Karpas-422 (cell line): ENCODE measurements at regions not wholly inside any gene's neighbourhood (a gene's known extent, or its start where the extent isn't known, plus 50 kb on each side); places are given as distances from the start of the nearest gene placed in this dataset.
"Not testable (repeated sequence)": the region's sequence is repeated elsewhere in the genome, so short reads cannot be mapped to it uniquely, and the experiment has no call there.

ENCODE experiments used
- DNase-seq: peaks from one replicate; pipeline ENCODE4 v3.0.0-alpha.2; 2015
- H2AFZ ChIP-seq: fragments of 200-600 bp; sonication (generic); 2 replicates; pipeline ENCODE4 v1.6.1; 2014; ENCODE audit warnings: antibody characterized with exemption, low read length, mixed read lengths
- H3K27ac ChIP-seq: fragments of 200-600 bp; sonication (generic); 2 replicates; pipeline ENCODE4 v1.5.1; 2014; ENCODE audit warnings: mild to moderate bottlenecking, low read length, moderate library complexity
- H3K27me3 ChIP-seq: fragments of 200-600 bp; sonication (generic); 2 replicates; pipeline ENCODE4 v1.6.1; 2014; ENCODE audit warnings: low read length, mixed read lengths
- H3K36me3 ChIP-seq: fragments of 200-600 bp; sonication (generic); 2 replicates; pipeline ENCODE4 v1.6.1; 2014; ENCODE audit warnings: low read length, mixed read lengths; ENCODE audit not compliant: insufficient read depth
- H3K4me1 ChIP-seq: fragments of 200-600 bp; sonication (generic); 2 replicates; pipeline ENCODE4 v1.6.1; 2014; ENCODE audit warnings: mild to moderate bottlenecking, low read length, mixed read lengths
- H3K4me2 ChIP-seq: fragments of 200-600 bp; sonication (generic); 2 replicates; pipeline ENCODE4 v1.6.1; 2014; ENCODE audit warnings: low read length, low read depth, mild to moderate bottlenecking; ENCODE audit not compliant: poor library complexity, severe bottlenecking
- H3K4me3 ChIP-seq: fragments of 200-600 bp; sonication (generic); 2 replicates; pipeline ENCODE4 v1.5.1; 2014; ENCODE audit warnings: mild to moderate bottlenecking, antibody characterized with exemption, low read length, mixed read lengths
- H3K79me2 ChIP-seq: fragments of 200-600 bp; sonication (generic); 2 replicates; pipeline ENCODE4 v1.6.1; 2014; ENCODE audit warnings: mild to moderate bottlenecking, low read length, mixed read lengths
- H3K9ac ChIP-seq: fragments of 200-600 bp; sonication (generic); 2 replicates; pipeline ENCODE4 v1.6.0; 2014; ENCODE audit warnings: low read length
- H3K9me2 ChIP-seq: fragments of 200-600 bp; sonication (generic), shearing (Covaris generic); replicated peaks from 2 replicates; pipeline ENCODE4 v1.6.0; 2014; ENCODE audit warnings: mild to moderate bottlenecking, low read length, moderate library complexity; ENCODE audit not compliant: insufficient read depth
- H3K9me3 ChIP-seq: fragments of 300-700, 200-600 bp; sonication (generic); 2 replicates; pipeline ENCODE4 v1.6.1; 2014; ENCODE audit warnings: low read length, mixed read lengths
- H4K20me1 ChIP-seq: fragments of 200-600 bp; sonication (generic); 2 replicates; pipeline ENCODE4 v1.6.1; 2014; ENCODE audit warnings: mild to moderate bottlenecking, antibody characterized with exemption, low read length, low read depth; ENCODE audit not compliant: insufficient read depth

- no peaks in the 10 kb centered on the region for H3K79me2 ChIP-seq
- no peaks in the 10 kb centered on the region for H3K27me3 ChIP-seq
- no peaks in the 10 kb centered on the region for H3K4me1 ChIP-seq
- H3K9me2 ChIP-seq: no peaks in the 10 kb centered on the region
- H3K36me3 ChIP-seq: no peaks in the 10 kb centered on the region
- H3K27ac ChIP-seq: no peak overlapping the region
- H3K9ac ChIP-seq: no peak overlapping the region
- no peak overlapping the region for H2AFZ ChIP-seq
- no peak for DNase-seq
- H3K4me2 ChIP-seq: no peak overlapping the region
- no peaks in the 10 kb centered on the region for H4K20me1 ChIP-seq
- no peaks in the 10 kb centered on the region for H3K9me3 ChIP-seq
- H3K4me3 ChIP-seq: no peak overlapping the region
Measured at GRCh38 chr11:80280737-80281136, 839.9 kb upstream of the TENM4 start.

- no peak for DNase-seq
- H3K9ac ChIP-seq: no peak overlapping the region
- no peak overlapping the region for H3K4me2 ChIP-seq
- peaks cover 3% of the 10 kb centered on the region; the same call in 1 of the 2 replicates for H3K9me3 ChIP-seq
- no peak overlapping the region for H3K27ac ChIP-seq
- H3K27me3 ChIP-seq: no peaks in the 10 kb centered on the region
- no peaks in the 10 kb centered on the region for H3K36me3 ChIP-seq
- no peaks in the 10 kb centered on the region for H3K4me1 ChIP-seq
- no peak overlapping the region for H2AFZ ChIP-seq
- no peaks in the 10 kb centered on the region for H4K20me1 ChIP-seq
- no peak overlapping the region for H3K4me3 ChIP-seq
- no peaks in the 10 kb centered on the region for H3K9me2 ChIP-seq
- no peaks in the 10 kb centered on the region for H3K79me2 ChIP-seq
Measured at GRCh38 chr11:80261776-80262175, 820.9 kb upstream of the TENM4 start.

DNA sequence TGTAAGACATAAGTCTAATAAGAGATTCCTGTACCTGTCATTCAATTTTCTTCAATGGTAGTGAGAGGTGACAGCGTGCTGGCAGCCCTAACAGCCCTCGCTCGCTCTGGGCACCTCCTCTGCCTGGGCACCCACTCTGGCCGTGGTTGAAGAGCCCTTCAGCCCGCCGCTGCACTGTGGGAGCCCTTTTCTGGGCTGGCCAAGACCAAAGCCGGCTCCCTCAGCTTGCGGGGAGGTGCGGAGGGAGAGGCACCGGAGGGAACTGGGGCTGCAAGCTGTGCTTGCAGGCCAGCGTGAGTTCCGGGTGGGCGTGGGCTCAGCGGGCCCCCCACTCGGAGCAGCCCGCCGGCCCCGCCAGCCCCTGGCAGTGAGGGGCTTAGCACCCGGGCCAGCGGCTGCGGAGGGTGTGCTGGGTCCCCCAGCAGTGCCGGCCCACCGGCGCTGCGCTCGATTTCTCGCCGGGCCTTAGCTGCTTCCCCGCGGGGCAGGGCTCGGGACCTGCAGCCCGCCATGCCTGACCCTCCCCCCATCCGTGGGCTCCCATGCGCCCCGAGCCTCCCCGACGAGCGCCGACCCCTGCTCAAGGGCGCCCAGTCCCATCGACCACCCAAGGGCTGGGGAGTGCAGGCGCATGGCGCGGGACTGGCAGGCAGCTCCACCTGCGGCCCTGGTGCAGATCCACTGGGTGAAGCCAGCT lies 816.6 kb upstream of the TENM4 start:
- not testable (repeated sequence) for H3K36me3 ChIP-seq, H3K4me1 ChIP-seq, H3K27me3 ChIP-seq, H3K9ac ChIP-seq, H4K20me1 ChIP-seq, H3K79me2 ChIP-seq, DNase-seq, H2AFZ ChIP-seq, H3K9me3 ChIP-seq, H3K9me2 ChIP-seq, H3K4me3 ChIP-seq, H3K27ac ChIP-seq, H3K4me2 ChIP-seq

DNA sequence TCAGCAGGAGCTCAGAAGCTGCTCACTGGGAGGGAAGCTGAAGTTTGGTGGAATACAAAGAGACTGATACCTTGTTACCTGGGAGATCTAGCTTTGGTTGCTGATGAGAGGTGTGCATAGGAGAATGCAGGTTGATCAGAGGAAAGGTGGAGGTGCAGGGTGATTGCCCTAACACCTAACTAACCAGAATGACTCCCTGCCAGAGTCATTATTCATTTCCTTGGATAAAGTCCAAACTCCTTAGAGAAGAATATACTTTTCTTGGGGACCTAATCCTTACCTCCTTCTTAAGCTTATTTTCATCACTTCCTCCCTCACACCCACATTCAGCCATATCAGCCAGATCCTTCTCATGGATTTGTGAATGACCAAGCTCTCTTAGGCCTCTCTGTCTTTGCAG lies 814.2 kb upstream of the TENM4 start:
- H4K20me1 ChIP-seq: no peaks in the 10 kb centered on the region
- H3K4me2 ChIP-seq: no peak overlapping the region
- H2AFZ ChIP-seq: no peak overlapping the region

GRCh38 chr11:80241766-80242165 lies 800.9 kb upstream of the TENM4 start:
- H3K79me2 ChIP-seq: no peaks in the 10 kb centered on the region
- H3K4me2 ChIP-seq: no peak overlapping the region
- no peak overlapping the region for H3K4me3 ChIP-seq
- no peak overlapping the region for H3K27ac ChIP-seq
- no peak overlapping the region for H3K9ac ChIP-seq
- H4K20me1 ChIP-seq: no peaks in the 10 kb centered on the region
- H3K9me2 ChIP-seq: no peaks in the 10 kb centered on the region; the same call in 1 of the 2 replicates
- no peak overlapping the region for H2AFZ ChIP-seq
- no peak for DNase-seq
- no peaks in the 10 kb centered on the region for H3K36me3 ChIP-seq
- H3K27me3 ChIP-seq: no peaks in the 10 kb centered on the region
- no peaks in the 10 kb centered on the region for H3K4me1 ChIP-seq
- H3K9me3 ChIP-seq: no peaks in the 10 kb centered on the region

More for the DNA sequence above, 814.2 kb upstream of the TENM4 start:
- DNase-seq: no peak
- no peaks in the 10 kb centered on the region for H3K79me2 ChIP-seq
- no peaks in the 10 kb centered on the region for H3K27me3 ChIP-seq
- no peak overlapping the region for H3K9ac ChIP-seq
- no peak overlapping the region for H3K4me3 ChIP-seq
- no peaks in the 10 kb centered on the region for H3K9me3 ChIP-seq
- no peaks in the 10 kb centered on the region for H3K4me1 ChIP-seq
- H3K27ac ChIP-seq: no peak overlapping the region
- no peaks in the 10 kb centered on the region for H3K9me2 ChIP-seq
- no peaks in the 10 kb centered on the region for H3K36me3 ChIP-seq

DNA sequence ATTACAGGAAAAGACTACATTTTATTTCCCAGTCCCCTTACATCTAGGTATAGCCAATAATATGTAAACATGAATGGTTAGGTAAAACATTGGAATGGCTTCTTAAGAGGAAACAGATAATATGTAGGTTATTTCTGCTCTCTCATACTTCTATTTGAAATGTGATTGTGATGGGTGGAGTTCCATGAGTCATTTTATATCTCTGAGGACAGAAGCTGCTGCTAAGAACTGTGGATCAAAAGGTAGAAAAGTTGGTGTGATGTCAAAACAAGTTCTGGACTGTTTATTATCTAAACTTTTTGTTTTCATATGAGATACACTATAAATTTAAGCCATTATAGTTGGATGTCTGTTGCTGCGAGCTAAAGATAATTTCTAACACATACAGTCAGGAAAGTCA lies 799.4 kb upstream of the TENM4 start:
- no peaks in the 10 kb centered on the region for H3K27me3 ChIP-seq
- DNase-seq: no peak
- H3K9me3 ChIP-seq: no peaks in the 10 kb centered on the region
- H3K4me3 ChIP-seq: no peak overlapping the region
- no peak overlapping the region for H3K9ac ChIP-seq
- no peaks in the 10 kb centered on the region for H3K79me2 ChIP-seq
- H3K4me1 ChIP-seq: no peaks in the 10 kb centered on the region
- no peaks in the 10 kb centered on the region for H3K9me2 ChIP-seq
- no peaks in the 10 kb centered on the region for H3K36me3 ChIP-seq
- H3K27ac ChIP-seq: no peak overlapping the region
- no peak overlapping the region for H3K4me2 ChIP-seq
- H4K20me1 ChIP-seq: no peaks in the 10 kb centered on the region
- no peak overlapping the region for H2AFZ ChIP-seq

GRCh38 chr11:80239217-80239616 lies 798.4 kb upstream of the TENM4 start:
- H3K4me2 ChIP-seq: no peak overlapping the region
- DNase-seq: no peak
- H3K4me1 ChIP-seq: no peaks in the 10 kb centered on the region
- no peak overlapping the region for H2AFZ ChIP-seq
- no peak overlapping the region for H3K27ac ChIP-seq
- no peak overlapping the region for H3K9ac ChIP-seq
- H3K4me3 ChIP-seq: no peak overlapping the region
- no peaks in the 10 kb centered on the region for H3K9me2 ChIP-seq
- H3K36me3 ChIP-seq: no peaks in the 10 kb centered on the region
- H4K20me1 ChIP-seq: no peaks in the 10 kb centered on the region
- no peaks in the 10 kb centered on the region for H3K9me3 ChIP-seq
- no peaks in the 10 kb centered on the region for H3K27me3 ChIP-seq
- H3K79me2 ChIP-seq: no peaks in the 10 kb centered on the region

DNA sequence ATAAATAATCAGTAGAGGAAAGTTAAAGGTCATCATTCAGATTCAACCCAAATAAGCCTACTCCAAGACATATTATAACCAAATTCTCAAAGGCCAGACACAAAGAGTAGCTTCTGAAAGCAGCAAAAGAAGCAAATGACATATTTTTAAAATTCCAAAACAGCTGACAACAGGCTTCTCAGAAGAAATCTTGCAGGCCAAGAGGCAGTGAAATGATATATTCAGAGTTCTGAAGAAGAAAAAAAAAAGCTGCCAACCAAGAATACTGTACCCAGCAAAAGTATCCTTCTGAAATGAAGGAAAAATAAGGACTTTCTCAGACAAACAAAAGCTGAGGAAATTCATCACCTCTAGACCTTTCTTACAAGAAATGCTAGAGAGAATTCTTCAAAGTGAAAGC lies 787.1 kb upstream of the TENM4 start:
- Histone ChIP-seq H4K20me1 (no peaks in the 10 kb centered on the region), H3K9ac (no peak overlapping the region), H3K36me3 (no peaks in the 10 kb centered on the region), H3K9me2 (no peaks in the 10 kb centered on the region), H3K27me3 (0 out of 2 replicates have a peak, but pooled peaks cover 3% of the 10 kb centered on the region), H3K79me2 (no peaks in the 10 kb centered on the region), H3K9me3 (peaks cover 31% of the 10 kb centered on the region), H3K4me2 (no peak overlapping the region), H3K4me1 (no peaks in the 10 kb centered on the region), H3K4me3 (no peak overlapping the region), H3K27ac (no peak overlapping the region), H2AFZ (no peak overlapping the region)
- DNase-seq: no peak
